C4-2B (cell line): ENCODE measurements at regions not wholly inside any gene's neighbourhood (a gene's known extent, or its start where the extent isn't known, plus 50 kb on each side); places are given as distances from the start of the nearest gene placed in this dataset.

Experiments used
- H3K27ac ChIP-seq: fragments of 450-650 bp; 2 replicates; pipeline ENCODE4 v1.5.1; 2017
- ZFX ChIP-seq: fragments of 450-650 bp; IDR thresholded peaks from 2 replicates; pipeline ENCODE4 v1.6.1; 2017
- TF ChIP-seq, protein P1 (sequence below): fragments of 450-650 bp; conservative IDR thresholded peaks from 2 replicates; pipeline ENCODE4 v1.5.1; 2017; ENCODE audit warnings: mild to moderate bottlenecking

DNA sequence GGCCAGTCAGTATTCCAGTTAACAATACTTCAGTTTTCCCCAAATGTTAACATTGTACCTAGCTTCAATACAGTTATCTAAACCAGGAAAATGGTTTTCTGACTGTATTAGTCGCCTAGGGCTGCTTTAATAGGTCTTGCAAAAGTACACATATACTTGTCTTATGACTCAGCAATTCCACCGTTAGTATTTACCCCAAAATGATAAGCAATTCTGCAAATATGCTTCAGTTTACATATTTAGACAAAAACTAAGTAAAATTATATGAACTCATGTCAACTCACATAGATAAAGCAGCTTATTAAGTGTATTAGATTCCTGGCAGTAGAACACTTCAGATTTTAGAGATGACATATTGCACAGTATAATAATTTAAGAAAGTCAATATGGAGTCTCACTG, 363.3 kb downstream of the ARL4A start:
- no peak overlapping the region for H3K27ac ChIP-seq

DNA sequence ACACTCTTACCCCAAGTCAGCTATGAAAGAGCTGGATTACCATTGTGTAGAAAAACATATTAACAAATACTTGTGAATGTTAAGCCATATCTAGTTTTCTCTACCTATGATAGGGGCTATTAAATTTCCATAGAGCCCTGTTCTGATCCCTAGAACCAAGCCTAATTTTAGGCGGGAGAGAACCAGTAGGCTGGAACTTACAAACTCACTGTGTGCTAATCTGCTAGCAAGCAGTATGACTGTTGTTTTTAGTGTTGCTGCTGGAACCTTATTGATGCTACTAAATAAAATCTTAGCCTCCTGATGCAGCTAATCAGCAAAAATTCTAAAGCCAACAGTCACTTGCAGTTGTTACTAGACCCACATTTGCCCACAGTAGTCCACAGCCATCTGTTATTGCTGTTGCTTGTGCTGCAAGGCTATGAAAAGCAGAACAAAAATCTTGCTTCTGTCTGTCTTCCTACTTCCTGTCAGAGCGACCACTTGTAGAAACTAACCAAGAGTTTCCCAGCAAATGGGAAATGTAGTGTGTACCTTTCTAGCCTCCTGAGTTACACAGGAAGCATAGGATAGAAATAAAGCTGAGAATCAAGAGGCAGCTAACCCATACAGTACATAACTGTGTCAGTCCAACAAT, 368.4 kb downstream of the ARL4A start:
- no peak for TF ChIP-seq ZFX
- TF ChIP-seq, protein P1, sequence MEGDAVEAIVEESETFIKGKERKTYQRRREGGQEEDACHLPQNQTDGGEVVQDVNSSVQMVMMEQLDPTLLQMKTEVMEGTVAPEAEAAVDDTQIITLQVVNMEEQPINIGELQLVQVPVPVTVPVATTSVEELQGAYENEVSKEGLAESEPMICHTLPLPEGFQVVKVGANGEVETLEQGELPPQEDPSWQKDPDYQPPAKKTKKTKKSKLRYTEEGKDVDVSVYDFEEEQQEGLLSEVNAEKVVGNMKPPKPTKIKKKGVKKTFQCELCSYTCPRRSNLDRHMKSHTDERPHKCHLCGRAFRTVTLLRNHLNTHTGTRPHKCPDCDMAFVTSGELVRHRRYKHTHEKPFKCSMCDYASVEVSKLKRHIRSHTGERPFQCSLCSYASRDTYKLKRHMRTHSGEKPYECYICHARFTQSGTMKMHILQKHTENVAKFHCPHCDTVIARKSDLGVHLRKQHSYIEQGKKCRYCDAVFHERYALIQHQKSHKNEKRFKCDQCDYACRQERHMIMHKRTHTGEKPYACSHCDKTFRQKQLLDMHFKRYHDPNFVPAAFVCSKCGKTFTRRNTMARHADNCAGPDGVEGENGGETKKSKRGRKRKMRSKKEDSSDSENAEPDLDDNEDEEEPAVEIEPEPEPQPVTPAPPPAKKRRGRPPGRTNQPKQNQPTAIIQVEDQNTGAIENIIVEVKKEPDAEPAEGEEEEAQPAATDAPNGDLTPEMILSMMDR = no peak
- H3K27ac ChIP-seq = no peak overlapping the region

More for the DNA sequence above, 363.3 kb downstream of the ARL4A start:
- TF ChIP-seq, protein P1 = no peak
- no peak for TF ChIP-seq ZFX

DNA sequence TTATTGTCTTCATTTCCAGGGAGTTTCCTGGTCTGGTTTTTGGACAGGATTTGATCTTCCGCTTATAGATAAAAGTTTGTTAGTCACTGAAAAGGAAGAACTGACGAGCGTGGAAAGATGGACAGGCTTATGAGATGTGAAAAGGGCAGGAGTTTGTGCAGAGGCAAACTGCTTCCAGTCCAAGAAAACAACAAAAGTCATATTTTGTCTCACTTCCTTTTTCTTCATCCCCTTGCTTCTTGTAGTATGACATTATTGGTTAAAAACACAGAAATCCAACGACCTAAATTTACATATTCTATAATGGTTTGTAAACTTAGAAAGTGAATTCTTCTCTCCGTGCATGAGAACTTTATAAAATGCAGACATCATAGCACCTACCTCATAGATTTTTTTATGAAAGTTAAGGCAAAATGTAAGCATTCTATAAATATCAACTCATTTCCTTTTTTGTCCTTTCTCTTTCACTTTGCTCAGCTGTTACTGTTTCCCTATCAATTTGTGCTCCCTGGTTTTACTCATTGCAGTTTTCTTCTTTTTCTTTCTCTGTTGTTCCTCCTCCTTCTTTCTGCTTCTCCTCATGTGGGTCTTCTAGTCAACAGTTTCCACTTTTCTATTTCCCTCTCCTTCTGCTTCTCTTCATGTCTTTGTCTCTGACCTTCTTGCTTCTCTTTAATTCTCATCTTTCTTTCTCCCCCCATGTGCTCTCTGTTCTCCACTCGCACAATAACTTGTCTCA, 370.2 kb downstream of the ARL4A start:
- H3K27ac ChIP-seq = no peak overlapping the region
- TF ChIP-seq, protein P1 = no peak
- no peak for TF ChIP-seq ZFX

DNA sequence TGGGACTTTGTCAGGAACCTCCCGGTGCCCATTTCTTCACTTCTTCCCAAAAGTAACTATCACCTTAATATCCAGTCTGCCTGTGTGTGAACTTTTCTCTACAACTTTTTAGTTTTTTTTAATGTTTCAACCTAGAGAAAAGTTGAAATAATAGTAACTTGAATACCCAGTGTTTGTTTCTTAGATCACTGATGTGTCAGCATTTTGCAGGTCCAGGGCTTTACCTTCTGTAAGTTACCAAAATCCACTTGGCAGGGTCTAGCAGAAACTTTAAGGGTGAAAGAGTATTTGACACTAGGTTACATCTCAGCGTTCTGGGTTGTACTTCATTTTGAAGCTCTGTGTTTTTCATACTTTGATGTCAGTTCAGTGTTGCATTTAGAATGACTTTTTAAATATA, 372.7 kb downstream of the ARL4A start:
- TF ChIP-seq, protein P1 = no peak
- TF ChIP-seq ZFX = no peak
- H3K27ac ChIP-seq = no peak overlapping the region

DNA sequence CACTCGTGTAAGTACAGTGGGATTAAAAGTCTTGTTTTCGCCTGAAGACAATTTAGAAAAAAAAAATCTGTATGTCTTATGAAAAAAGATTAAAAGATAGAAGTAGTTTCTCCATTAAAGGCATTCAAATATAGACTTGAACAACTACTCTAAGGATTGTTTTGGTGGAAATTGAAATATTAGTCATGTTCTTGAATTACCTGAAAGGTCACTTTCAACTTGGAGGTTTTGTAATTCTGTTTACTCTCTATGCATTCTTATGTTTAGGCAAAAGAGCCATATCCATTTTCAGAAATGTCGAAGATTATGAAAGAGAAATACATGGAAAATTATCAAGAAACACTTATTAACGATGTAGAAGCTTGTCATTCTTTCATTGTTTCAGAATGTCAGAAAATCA, 373.7 kb downstream of the ARL4A start:
- TF ChIP-seq ZFX = no peak
- TF ChIP-seq, protein P1 = no peak
- no peak overlapping the region for H3K27ac ChIP-seq

DNA sequence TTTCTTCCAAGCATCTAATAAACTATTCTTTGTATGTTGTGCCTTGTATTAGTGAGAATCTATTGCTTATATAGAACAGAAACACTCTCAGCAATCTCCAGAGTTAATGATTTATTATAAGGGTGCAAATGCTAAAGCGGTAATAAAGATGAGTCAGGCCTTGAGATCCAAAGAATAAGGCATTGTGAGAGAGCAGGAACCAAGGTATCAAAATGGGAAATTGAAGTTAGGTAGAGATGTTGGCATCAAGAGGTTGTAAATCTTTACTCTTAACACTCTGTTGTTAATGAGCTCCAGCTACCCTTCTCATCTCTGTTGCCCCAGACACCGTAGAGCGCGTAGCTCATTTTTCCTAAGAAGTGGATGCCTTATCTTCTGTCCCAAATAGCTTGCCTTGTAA, 375.2 kb downstream of the ARL4A start:
- TF ChIP-seq ZFX = no peak
- TF ChIP-seq, protein P1 = no peak
- H3K27ac ChIP-seq = no peak overlapping the region

DNA sequence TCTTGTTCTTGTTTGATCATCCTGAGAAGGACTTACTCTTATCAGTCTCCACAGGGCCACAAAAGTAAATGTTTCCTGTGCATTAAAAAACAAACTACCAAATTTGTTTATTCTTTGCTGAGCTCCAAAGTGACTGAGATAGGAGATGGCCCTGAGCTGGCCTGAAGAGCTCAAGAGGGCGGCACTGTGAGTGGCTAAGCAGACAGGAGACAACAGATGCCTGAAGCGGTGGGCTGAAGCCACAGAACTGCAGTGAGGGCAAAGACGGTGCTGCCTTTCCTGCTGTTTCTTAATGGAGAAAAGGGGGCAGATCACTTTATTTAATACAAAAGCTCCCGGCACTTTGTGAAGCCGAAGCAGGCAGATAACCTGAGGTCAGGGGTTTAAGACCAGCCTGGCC, 379.6 kb downstream of the ARL4A start:
- TF ChIP-seq, protein P1 = no peak
- TF ChIP-seq ZFX = no peak
- H3K27ac ChIP-seq = no peak overlapping the region
